ENCODE measurements at regions not wholly inside any gene's neighbourhood (a gene's known extent, or its start where the extent isn't known, plus 50 kb on each side); places are given as distances from the start of the nearest gene placed in this dataset.

GRCh38 chr11:116582571-116582970, 190.2 kb downstream of the BUD13 start:
- DNase-seq (ENCODE audit: extremely low spot score), result no peak
- TF ChIP-seq CTCF (IDR thresholded peaks at IDR 0.05; ENCODE audit: control extremely low read depth, extremely low read depth, low read depth, missing control alignments), result no peak
- CTCF ChIA-PET, result no interaction called here
- POLR2A ChIA-PET, result no interaction called here

- POLR2A ChIA-PET, result interaction anchor here (0.6 kb wide), 1 partner anchor 51 kb away, joined by 3 read pairs; no protein-coding TSS in a partner anchor
- DNase-seq (ENCODE audit: extremely low spot score), result no peak
- CTCF ChIA-PET, result no interaction called here
- no peak for TF ChIP-seq CTCF (IDR thresholded peaks at IDR 0.05; ENCODE audit: control extremely low read depth, extremely low read depth, low read depth, missing control alignments)
Observed at GRCh38 chr11:116581349-116581748, 191.4 kb downstream of the BUD13 start.

GRCh38 chr11:116580799-116581198, 192.0 kb downstream of the BUD13 start:
- CTCF ChIA-PET, result no interaction called here
- TF ChIP-seq CTCF (IDR thresholded peaks at IDR 0.05; ENCODE audit: control extremely low read depth, extremely low read depth, low read depth, missing control alignments), result no peak
- POLR2A ChIA-PET, result interaction anchor here (0.6 kb wide), 1 partner anchor 52 kb away, joined by 3 read pairs; no protein-coding TSS in a partner anchor
- DNase-seq (ENCODE audit: extremely low spot score), result no peak

GRCh38 chr11:116579857-116580727, 192.7 kb downstream of the BUD13 start:
- DNase-seq (ENCODE audit: extremely low spot score), result no peak
- POLR2A ChIA-PET, result no interaction called here
- TF ChIP-seq CTCF (IDR thresholded peaks at IDR 0.05; ENCODE audit: control extremely low read depth, extremely low read depth, low read depth, missing control alignments), result no peak
- CTCF ChIA-PET, result no interaction called here

- ChIA-PET CTCF (no interaction called here), POLR2A (no interaction called here)
Observed at GRCh38 chr11:116579031-116579653, 193.6 kb downstream of the BUD13 start.

GRCh38 chr11:116577956-116578355, 194.8 kb downstream of the BUD13 start:
- TF ChIP-seq CTCF (IDR thresholded peaks at IDR 0.05; ENCODE audit: control extremely low read depth, extremely low read depth, low read depth, missing control alignments), result no peak
- DNase-seq (ENCODE audit: extremely low spot score), result no peak
- ChIA-PET CTCF (no interaction called here), POLR2A (no interaction called here)

More at GRCh38 chr11:116579031-116579653, 193.6 kb downstream of the BUD13 start:
- DNase-seq (ENCODE audit: extremely low spot score), result no peak
- TF ChIP-seq CTCF (IDR thresholded peaks at IDR 0.05; ENCODE audit: control extremely low read depth, extremely low read depth, low read depth, missing control alignments), result no peak

All from GM10248 (cell line).